ENCODE measurements at regions not wholly inside any gene's neighbourhood (a gene's known extent, or its start where the extent isn't known, plus 50 kb on each side); places are given as distances from the start of the nearest gene placed in this dataset.
"Not testable (repeated sequence)": the region's sequence is repeated elsewhere in the genome, so short reads cannot be mapped to it uniquely, and the experiment has no call there.

- no peaks in the 10 kb centered on the region for H3K79me1 ChIP-seq (replicated peaks; ENCODE audit: low read length, poor library complexity, severe bottlenecking)
- no peak for DNase-seq
- H3K4me3 ChIP-seq (ENCODE audit: insufficient read depth in 1 of 2, low read depth in 1 of 2, low read length in 2 of 2): no peak overlapping the region
- H2AFZ ChIP-seq (ENCODE audit: low read depth, low read length): no peak overlapping the region
- H3K4ac ChIP-seq (ENCODE audit: low read depth in 1 of 2, low read length in 2 of 2): no peak overlapping the region
- no peak overlapping the region for H2BK120ac ChIP-seq (ENCODE audit: low read depth, low read length)
- H2BK5ac ChIP-seq (ENCODE audit: low read depth, low read length, poor library complexity, severe bottlenecking): no peak overlapping the region
- no peak overlapping the region for H2BK12ac ChIP-seq (ENCODE audit: low read length in 2 of 2)
- 67% methylated on average over 3 of the region's 4 CpGs for WGBS
- no peak overlapping the region for H2BK15ac ChIP-seq (ENCODE audit: low read depth, poor library complexity, severe bottlenecking)
- H2AK5ac ChIP-seq (ENCODE audit: low read length, severe bottlenecking): no peak overlapping the region
- no peaks in the 10 kb centered on the region for H3K9me3 ChIP-seq (ENCODE audit: control insufficient read depth, low read length)
- H3K27ac ChIP-seq (ENCODE audit: low read length, poor library complexity, severe bottlenecking): no peak overlapping the region
- no peak overlapping the region for H4K8ac ChIP-seq (ENCODE audit: low read length)
- no peak overlapping the region for H3K9ac ChIP-seq (ENCODE audit: low read length)
- no peak overlapping the region for H3K4me2 ChIP-seq (ENCODE audit: low read length, poor library complexity, severe bottlenecking)
- H3K23ac ChIP-seq (ENCODE audit: low read length in 2 of 2): no peak overlapping the region
- H3K36me3 ChIP-seq (ENCODE audit: control insufficient read depth in 1 of 2, insufficient read depth in 2 of 2, low read depth in 1 of 2, low read length in 2 of 2): no peaks in the 10 kb centered on the region
- H3K27me3 ChIP-seq (ENCODE audit: control insufficient read depth in 1 of 2, insufficient read depth in 1 of 2, low read length in 2 of 2): no peaks in the 10 kb centered on the region
- H3K4me1 ChIP-seq (ENCODE audit: control insufficient read depth, insufficient read depth, low read depth, low read length): peaks cover 17% of the 10 kb centered on the region
- no peak overlapping the region for H3K18ac ChIP-seq (ENCODE audit: low read depth in 1 of 2, low read length in 2 of 2)
- no peak overlapping the region for H3K14ac ChIP-seq (ENCODE audit: low read length in 2 of 2)
- H4K91ac ChIP-seq (ENCODE audit: low read length): no peak overlapping the region
Measured at GRCh38 chr6:106785298-106785697, 155.9 kb downstream of the QRSL1 start.

DNA sequence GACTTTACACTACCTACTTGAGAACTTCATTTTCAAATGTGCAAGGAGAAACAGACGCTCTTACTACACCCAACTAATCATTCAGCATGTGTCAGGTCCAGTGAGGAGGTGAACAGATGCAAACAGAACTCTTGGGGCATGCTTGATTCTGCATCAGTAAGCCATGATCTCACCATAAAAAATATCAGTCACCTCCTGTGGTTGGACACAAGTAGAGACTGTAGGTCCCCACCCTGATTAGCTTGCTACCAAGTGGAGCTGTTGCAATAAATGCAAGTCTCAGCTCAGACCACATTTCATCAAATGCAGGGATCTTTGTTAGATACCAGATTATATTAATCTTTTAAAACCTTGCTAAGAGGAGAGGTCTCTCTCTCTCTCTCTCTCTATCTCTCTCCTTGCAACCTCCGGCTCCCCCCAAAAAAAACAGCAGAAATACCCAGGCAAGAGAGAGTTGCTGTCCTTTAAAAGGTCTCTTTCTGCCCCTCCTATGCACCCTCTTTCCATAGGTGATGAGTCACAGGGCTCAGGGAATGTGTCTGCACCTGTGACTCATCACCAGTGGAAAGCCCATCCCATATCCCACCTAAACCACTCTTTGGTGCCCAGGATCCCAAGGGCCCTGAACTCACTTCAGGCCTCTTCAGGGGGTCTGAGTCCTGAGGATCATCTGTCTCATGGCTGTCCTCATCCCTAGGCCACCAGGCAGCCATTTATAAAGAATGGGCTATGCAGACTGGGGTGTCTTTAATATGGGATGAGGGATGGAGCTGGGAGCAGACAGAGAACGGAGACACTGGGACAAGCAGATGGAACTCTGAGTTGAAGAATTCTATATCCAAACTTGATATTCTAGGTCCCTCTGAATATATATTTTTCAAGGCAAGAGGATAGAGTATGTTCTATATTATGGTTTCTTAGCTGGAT is 154.5 kb downstream of the QRSL1 start:
- WGBS: 73% methylated on average over 3 of the region's 3 CpGs
- Histone ChIP-seq H3K4ac (ENCODE audit: low read depth in 1 of 2, low read length in 2 of 2) (no peak overlapping the region), H2BK12ac (ENCODE audit: low read length in 2 of 2) (no peak overlapping the region), H3K18ac (ENCODE audit: low read depth in 1 of 2, low read length in 2 of 2) (no peak overlapping the region), H3K14ac (ENCODE audit: low read length in 2 of 2) (no peak overlapping the region), H2AK5ac (ENCODE audit: low read length, severe bottlenecking) (no peak overlapping the region), H2AFZ (ENCODE audit: low read depth, low read length) (no peak overlapping the region), H3K27ac (ENCODE audit: low read length, poor library complexity, severe bottlenecking) (no peak overlapping the region), H3K9ac (ENCODE audit: low read length) (no peak overlapping the region), H2BK5ac (ENCODE audit: low read depth, low read length, poor library complexity, severe bottlenecking) (no peak overlapping the region), H3K9me3 (ENCODE audit: control insufficient read depth, low read length) (peaks cover 4% of the 10 kb centered on the region), H3K4me3 (ENCODE audit: insufficient read depth in 1 of 2, low read depth in 1 of 2, low read length in 2 of 2) (no peak overlapping the region), H3K79me1 (replicated peaks; ENCODE audit: low read length, poor library complexity, severe bottlenecking) (no peaks in the 10 kb centered on the region), H2BK15ac (ENCODE audit: low read depth, poor library complexity, severe bottlenecking) (no peak overlapping the region), H4K8ac (ENCODE audit: low read length) (no peak overlapping the region), H2BK120ac (ENCODE audit: low read depth, low read length) (no peak overlapping the region), H3K4me2 (ENCODE audit: low read length, poor library complexity, severe bottlenecking) (no peak overlapping the region), H3K23ac (ENCODE audit: low read length in 2 of 2) (no peak overlapping the region), H4K91ac (ENCODE audit: low read length) (no peak overlapping the region), H3K27me3 (ENCODE audit: control insufficient read depth in 1 of 2, insufficient read depth in 1 of 2, low read length in 2 of 2) (peaks cover 0 to 4% of the 10 kb centered on the region in 2 experiments), H3K36me3 (ENCODE audit: control insufficient read depth in 1 of 2, insufficient read depth in 2 of 2, low read depth in 1 of 2, low read length in 2 of 2) (no peaks in the 10 kb centered on the region), H3K4me1 (ENCODE audit: control insufficient read depth, insufficient read depth, low read depth, low read length) (peaks cover 11% of the 10 kb centered on the region)
- peak; percentile 24 for DNase-seq

DNA sequence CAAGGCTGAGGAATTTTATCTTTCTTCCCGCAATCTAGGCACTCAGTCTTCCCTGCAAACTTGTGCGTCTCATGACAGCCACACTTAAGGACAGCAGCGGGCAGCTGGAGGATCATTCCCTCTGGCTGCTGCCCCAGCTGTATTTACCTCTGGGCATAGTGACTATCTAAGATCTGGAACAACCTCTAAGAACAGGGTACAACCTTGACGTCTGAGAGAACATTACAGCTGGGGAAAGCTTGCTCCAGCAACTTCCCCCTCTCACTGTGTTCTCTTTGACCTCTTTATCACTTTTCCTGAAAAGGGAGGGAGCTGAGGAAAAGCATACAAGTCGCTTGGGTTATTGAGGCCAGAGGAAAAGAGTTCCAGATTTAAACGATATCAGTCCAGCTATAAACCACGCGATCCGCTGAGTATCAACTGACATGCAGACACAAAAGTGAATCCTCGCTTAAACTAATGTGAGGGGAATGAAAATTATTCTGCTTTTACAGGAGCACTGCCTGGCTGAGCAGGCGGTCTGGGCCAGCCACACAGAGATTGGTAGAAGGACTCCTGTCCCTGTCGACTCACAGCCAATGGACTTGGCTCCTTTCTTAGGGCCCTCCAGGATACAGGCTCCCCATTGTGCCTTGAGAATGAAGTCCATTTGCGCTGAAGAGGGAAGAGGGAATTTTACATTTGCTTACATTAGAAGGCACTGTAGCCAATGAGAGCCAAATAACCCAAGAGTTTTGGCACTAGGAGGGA is 153.3 kb downstream of the QRSL1 start:
- Histone ChIP-seq H3K4ac (ENCODE audit: low read depth in 1 of 2, low read length in 2 of 2) (no peak overlapping the region), H3K23ac (ENCODE audit: low read length in 2 of 2) (no peak overlapping the region), H3K14ac (ENCODE audit: low read length in 2 of 2) (no peak overlapping the region), H2BK5ac (ENCODE audit: low read depth, low read length, poor library complexity, severe bottlenecking) (no peak overlapping the region), H3K79me1 (replicated peaks; ENCODE audit: low read length, poor library complexity, severe bottlenecking) (no peaks in the 10 kb centered on the region), H4K8ac (ENCODE audit: low read length) (no peak overlapping the region), H4K91ac (ENCODE audit: low read length) (no peak overlapping the region), H3K9me3 (ENCODE audit: control insufficient read depth, low read length) (peaks cover 4% of the 10 kb centered on the region), H2AK5ac (ENCODE audit: low read length, severe bottlenecking) (no peak overlapping the region), H2BK15ac (ENCODE audit: low read depth, poor library complexity, severe bottlenecking) (no peak overlapping the region), H2BK12ac (ENCODE audit: low read length in 2 of 2) (no peak overlapping the region), H3K4me3 (ENCODE audit: insufficient read depth in 1 of 2, low read depth in 1 of 2, low read length in 2 of 2) (no peak overlapping the region), H3K4me2 (ENCODE audit: low read length, poor library complexity, severe bottlenecking) (no peak overlapping the region), H3K18ac (ENCODE audit: low read depth in 1 of 2, low read length in 2 of 2) (no peak overlapping the region), H3K27me3 (ENCODE audit: control insufficient read depth in 1 of 2, insufficient read depth in 1 of 2, low read length in 2 of 2) (peaks cover 0 to 7% of the 10 kb centered on the region in 2 experiments), H2BK120ac (ENCODE audit: low read depth, low read length) (no peak overlapping the region), H2AFZ (ENCODE audit: low read depth, low read length) (no peak overlapping the region), H3K27ac (ENCODE audit: low read length, poor library complexity, severe bottlenecking) (no peak overlapping the region), H3K4me1 (ENCODE audit: control insufficient read depth, insufficient read depth, low read depth, low read length) (peaks cover 3% of the 10 kb centered on the region), H3K36me3 (ENCODE audit: control insufficient read depth in 1 of 2, insufficient read depth in 2 of 2, low read depth in 1 of 2, low read length in 2 of 2) (no peaks in the 10 kb centered on the region), H3K9ac (ENCODE audit: low read length) (no peak overlapping the region)
- peak; percentile 32 for DNase-seq
- 72% methylated on average over 12 of the region's 13 CpGs for WGBS

DNA sequence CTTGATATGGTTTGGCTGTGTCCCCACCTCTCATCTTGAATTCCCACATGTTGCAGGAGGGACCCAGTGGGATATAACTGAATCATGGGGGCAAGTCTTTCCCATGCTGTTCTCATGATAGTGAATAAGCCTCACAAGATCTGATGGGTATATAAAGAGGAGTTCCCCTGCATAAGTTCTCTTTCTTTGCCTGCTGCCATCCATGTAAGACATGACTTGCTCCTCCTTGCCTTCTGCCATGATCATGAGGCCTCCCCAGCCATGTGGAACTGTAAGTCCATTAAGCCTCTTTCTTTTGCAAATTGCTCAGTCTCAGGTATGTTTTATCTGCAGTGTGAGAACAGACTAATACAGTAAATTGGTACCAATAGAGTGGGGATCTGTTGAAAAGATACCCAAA is 150.2 kb downstream of the QRSL1 start:
- not testable (repeated sequence) for H3K27me3 ChIP-seq (ENCODE audit: control insufficient read depth in 1 of 2, insufficient read depth in 1 of 2, low read length in 2 of 2); H2BK15ac ChIP-seq (ENCODE audit: low read depth, poor library complexity, severe bottlenecking); DNase-seq; H3K14ac ChIP-seq (ENCODE audit: low read length in 2 of 2); H2BK120ac ChIP-seq (ENCODE audit: low read depth, low read length); H4K91ac ChIP-seq (ENCODE audit: low read length); H3K27ac ChIP-seq (ENCODE audit: low read length, poor library complexity, severe bottlenecking); H3K9me3 ChIP-seq (ENCODE audit: control insufficient read depth, low read length); H2BK5ac ChIP-seq (ENCODE audit: low read depth, low read length, poor library complexity, severe bottlenecking); H3K9ac ChIP-seq (ENCODE audit: low read length); H3K23ac ChIP-seq (ENCODE audit: low read length in 2 of 2); H3K4me1 ChIP-seq (ENCODE audit: control insufficient read depth, insufficient read depth, low read depth, low read length); H4K8ac ChIP-seq (ENCODE audit: low read length); H3K18ac ChIP-seq (ENCODE audit: low read depth in 1 of 2, low read length in 2 of 2); H3K79me1 ChIP-seq (replicated peaks; ENCODE audit: low read length, poor library complexity, severe bottlenecking); H3K4me3 ChIP-seq (ENCODE audit: insufficient read depth in 1 of 2, low read depth in 1 of 2, low read length in 2 of 2); H2AFZ ChIP-seq (ENCODE audit: low read depth, low read length); H3K4ac ChIP-seq (ENCODE audit: low read depth in 1 of 2, low read length in 2 of 2); H3K36me3 ChIP-seq (ENCODE audit: control insufficient read depth in 1 of 2, insufficient read depth in 2 of 2, low read depth in 1 of 2, low read length in 2 of 2); H2AK5ac ChIP-seq (ENCODE audit: low read length, severe bottlenecking); H3K4me2 ChIP-seq (ENCODE audit: low read length, poor library complexity, severe bottlenecking); H2BK12ac ChIP-seq (ENCODE audit: low read length in 2 of 2)
